B cell (primary cell): ENCODE measurements at regions not wholly inside any gene's neighbourhood (a gene's known extent, or its start where the extent isn't known, plus 50 kb on each side); places are given as distances from the start of the nearest gene placed in this dataset.

Source experiments
- ATAC-seq: fragments of 200-7000 bp; cut with Tn5 transposase; one replicate; pipeline ENCODE4 v1.10.0; 2021; ENCODE audit warnings: low read depth, mild to moderate bottlenecking, moderate number of reproducible peaks, moderate library complexity
- CTCF ChIA-PET: fragments of 350-600 bp; sonication (Branson Sonifier 250); formaldehyde crosslinking; loops from one replicate; lab custom pipeline; 2021; ENCODE audit warnings: antibody characterized with exemption, inconsistent platforms; lab: Charles Lee
- POLR2A ChIA-PET: fragments of 350-600 bp; sonication (Branson Sonifier 250); formaldehyde crosslinking; loops from one replicate; lab custom pipeline; 2021; ENCODE audit warnings: antibody characterized with exemption; lab: Charles Lee
- DNase-seq: peaks from one replicate; pipeline ENCODE4 v3.0.0; 2013
- H2AFZ ChIP-seq: 2 replicates; pipeline ENCODE4 v1.6.1; 2012; ENCODE audit warnings: mild to moderate bottlenecking, low read depth, low read length; ENCODE audit not compliant: insufficient read depth, poor library complexity, severe bottlenecking
- H3K27ac ChIP-seq, 2 donors: 1 replicate in 1 of 2; 2 replicates in 1 of 2; pipeline ENCODE4 v1.5.1; 2012 to 2013; ENCODE audit warnings: low read length in 2 of 2, mild to moderate bottlenecking in 2 of 2, moderate library complexity in 1 of 2
- H3K27me3 ChIP-seq, 4 experiments: fragments of 200-600 bp in 1 of 4; sonication (generic) in 1 of 4; replicated peaks in 1 of 4; 1 replicate in 2 of 4; 2 replicates in 2 of 4; pipeline versions ENCODE4 v1.6.1 to v1.7.0; 2013 to 2016; ENCODE audit warnings: low read length in 3 of 4, mild to moderate bottlenecking in 2 of 4, mixed read lengths in 1 of 4, moderate library complexity in 1 of 4; ENCODE audit not compliant: insufficient read depth in 4 of 4, control insufficient read depth in 3 of 4; ENCODE audit errors: control extremely low read depth in 1 of 4
- H3K36me3 ChIP-seq, 2 experiments: replicated peaks in 1 of 2; 1 replicate in 1 of 2; 2 replicates in 1 of 2; pipeline versions ENCODE4 v1.6.1 to v1.7.1; 2013; ENCODE audit warnings: low read length in 1 of 2; ENCODE audit not compliant: insufficient read depth in 2 of 2, control insufficient read depth in 1 of 2; ENCODE audit errors: control extremely low read depth in 1 of 2, extremely low read depth in 1 of 2
- H3K4me1 ChIP-seq, 2 donors: fragments of 200-600 bp in 1 of 2; sonication (generic) in 1 of 2; 1 replicate in 1 of 2; 2 replicates in 1 of 2; pipeline versions ENCODE4 v1.5.1 to v1.6.1; 2013 to 2017; ENCODE audit warnings: low read length in 2 of 2; ENCODE audit not compliant: control insufficient read depth in 2 of 2, insufficient read depth in 2 of 2
- H3K4me2 ChIP-seq: replicated peaks from 2 replicates; pipeline ENCODE3; 2012; ENCODE audit warnings: mild to moderate bottlenecking, low read depth, low read length; ENCODE audit not compliant: poor library complexity, severe bottlenecking
- H3K4me3 ChIP-seq, 5 experiments: fragments of 200-600 bp in 1 of 5; sonication (generic) in 1 of 5; 1 replicate in 3 of 5; 2 replicates in 2 of 5; pipeline versions ENCODE4 v1.5.1 to v1.7.0; 2011 to 2016; ENCODE audit warnings: low read length in 4 of 5, mild to moderate bottlenecking in 4 of 5, low read depth in 2 of 5, control low read depth in 1 of 5, moderate library complexity in 1 of 5; ENCODE audit not compliant: insufficient read depth in 1 of 5; ENCODE audit errors: control extremely low read depth in 1 of 5, extremely low read depth in 1 of 5
- H3K79me2 ChIP-seq: fragments of 200-600 bp; sonication (generic); one replicate; pipeline ENCODE4 v1.6.0; 2016; ENCODE audit warnings: low read length; ENCODE audit not compliant: control insufficient read depth, insufficient read depth
- H3K9ac ChIP-seq: fragments of 200-600 bp; sonication (generic); 2 replicates; pipeline ENCODE4 v1.6.1; 2017; ENCODE audit warnings: mild to moderate bottlenecking, low read length, moderate library complexity
- H3K9me3 ChIP-seq, 3 donors: one replicate each; pipeline versions ENCODE4 v1.6.1 to v1.7.1; 2013; ENCODE audit warnings: low read length in 2 of 3; ENCODE audit not compliant: control insufficient read depth in 2 of 3, insufficient read depth in 1 of 3; ENCODE audit errors: control extremely low read depth in 1 of 3
- H4K20me1 ChIP-seq: 2 replicates; pipeline ENCODE4 v1.6.0; 2012; ENCODE audit warnings: mild to moderate bottlenecking, low read length; ENCODE audit not compliant: insufficient read depth, control insufficient read depth, poor library complexity, severe bottlenecking
- H3K27ac Mint-ChIP-seq: one replicate; pipeline ENCODE4 v1.8.0; 2021; ENCODE audit warnings: mixed read lengths
- H3K27me3 Mint-ChIP-seq: one replicate; pipeline ENCODE4 v1.8.0; 2021; ENCODE audit warnings: mixed read lengths
- H3K4me1 Mint-ChIP-seq: one replicate; pipeline ENCODE4 v1.8.0; 2021; ENCODE audit warnings: mixed read lengths
- H3K4me3 Mint-ChIP-seq: one replicate; pipeline ENCODE4 v1.8.0; 2021; ENCODE audit warnings: mixed read lengths
- H3K9me3 Mint-ChIP-seq: one replicate; pipeline ENCODE4 v1.8.0; 2022; ENCODE audit warnings: mixed read lengths; ENCODE audit not compliant: insufficient read depth
- EZH2 ChIP-seq: IDR thresholded peaks from 2 replicates; pipeline ENCODE4 v1.6.1; 2012; ENCODE audit warnings: borderline replicate concordance, low read depth, mild to moderate bottlenecking, moderate library complexity, low read length; ENCODE audit not compliant: insufficient read depth, poor library complexity, severe bottlenecking
- WGBS: methylation state at CpG from one replicate; pipeline ENCODE4 v1.1.5; 2013; ENCODE audit warnings: missing lambda C conversion rate; ENCODE audit not compliant: insufficient coverage; 5-methylcytosine and 5-hydroxymethylcytosine counted together
- intact Hi-C: fragments of 100-400 bp; cut with micrococcal nuclease; formaldehyde crosslinking; loops from one replicate; pipeline ENCODE4 v1.10.0; 2022
- TF ChIP-seq, protein P1 (sequence below): fragments of 200-600 bp; IDR thresholded peaks from one replicate; pipeline ENCODE4 v1.8.0; 2022; ENCODE audit warnings: antibody characterized with exemption, mild to moderate bottlenecking

- H3K27ac Mint-ChIP-seq, result no peak overlapping the region
- Histone ChIP-seq H3K4me3 (no peak overlapping the region), H3K9ac (no peak overlapping the region), H3K36me3 (no peaks in the 10 kb centered on the region), H3K27ac (no peak overlapping the region), H3K4me1 (no peaks in the 10 kb centered on the region), H3K79me2 (no peaks in the 10 kb centered on the region), H4K20me1 (no peaks in the 10 kb centered on the region), H3K4me2 (no peak overlapping the region), H3K27me3 (no peaks in the 10 kb centered on the region), H3K9me3 (no peaks in the 10 kb centered on the region), H2AFZ (no peak overlapping the region)
- no peak for TF ChIP-seq EZH2
- TF ChIP-seq, protein P1, sequence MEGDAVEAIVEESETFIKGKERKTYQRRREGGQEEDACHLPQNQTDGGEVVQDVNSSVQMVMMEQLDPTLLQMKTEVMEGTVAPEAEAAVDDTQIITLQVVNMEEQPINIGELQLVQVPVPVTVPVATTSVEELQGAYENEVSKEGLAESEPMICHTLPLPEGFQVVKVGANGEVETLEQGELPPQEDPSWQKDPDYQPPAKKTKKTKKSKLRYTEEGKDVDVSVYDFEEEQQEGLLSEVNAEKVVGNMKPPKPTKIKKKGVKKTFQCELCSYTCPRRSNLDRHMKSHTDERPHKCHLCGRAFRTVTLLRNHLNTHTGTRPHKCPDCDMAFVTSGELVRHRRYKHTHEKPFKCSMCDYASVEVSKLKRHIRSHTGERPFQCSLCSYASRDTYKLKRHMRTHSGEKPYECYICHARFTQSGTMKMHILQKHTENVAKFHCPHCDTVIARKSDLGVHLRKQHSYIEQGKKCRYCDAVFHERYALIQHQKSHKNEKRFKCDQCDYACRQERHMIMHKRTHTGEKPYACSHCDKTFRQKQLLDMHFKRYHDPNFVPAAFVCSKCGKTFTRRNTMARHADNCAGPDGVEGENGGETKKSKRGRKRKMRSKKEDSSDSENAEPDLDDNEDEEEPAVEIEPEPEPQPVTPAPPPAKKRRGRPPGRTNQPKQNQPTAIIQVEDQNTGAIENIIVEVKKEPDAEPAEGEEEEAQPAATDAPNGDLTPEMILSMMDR, result no peak
- no peaks in the 10 kb centered on the region for H3K4me1 Mint-ChIP-seq
- ATAC-seq (no peak), DNase-seq (no peak)
- ChIA-PET POLR2A (no interaction called here), CTCF (no interaction called here)
- intact Hi-C loops, result no loop called here
- no peaks in the 10 kb centered on the region for H3K9me3 Mint-ChIP-seq
- H3K4me3 Mint-ChIP-seq, result no peak overlapping the region
- H3K27me3 Mint-ChIP-seq, result peaks cover 10% of the 10 kb centered on the region
- WGBS, result no CpG with 5 or more reads among the region's 8 CpGs
These were observed 173.9 kb upstream of the S100G start for GRCh38 chrX:16476009-16476408.

- Mint-ChIP-seq H3K4me3 (no peak overlapping the region), H3K27me3 (peaks cover 10% of the 10 kb centered on the region), H3K9me3 (no peaks in the 10 kb centered on the region), H3K27ac (no peak overlapping the region), H3K4me1 (no peaks in the 10 kb centered on the region)
- intact Hi-C loops, result no loop called here
- Histone ChIP-seq H3K4me3 (no peak overlapping the region), H2AFZ (no peak overlapping the region), H3K9me3 (no peaks in the 10 kb centered on the region), H3K9ac (no peak overlapping the region), H3K36me3 (no peaks in the 10 kb centered on the region), H3K27ac (no peak overlapping the region), H3K79me2 (no peaks in the 10 kb centered on the region), H4K20me1 (no peaks in the 10 kb centered on the region), H3K27me3 (no peaks in the 10 kb centered on the region), H3K4me2 (no peak overlapping the region), H3K4me1 (no peaks in the 10 kb centered on the region)
- TF ChIP-seq, protein P1, result no peak
- TF ChIP-seq EZH2, result no peak
- no CpG with 5 or more reads among the region's 2 CpGs for WGBS
- DNase-seq (no peak), ATAC-seq (no peak)
- ChIA-PET POLR2A (no interaction called here), CTCF (no interaction called here)
These were observed 173.3 kb upstream of the S100G start for GRCh38 chrX:16476692-16477091.
